Occipital lobe (tissue), 1 donor: ENCODE measurements at regions not wholly inside any gene's neighbourhood (a gene's known extent, or its start where the extent isn't known, plus 50 kb on each side); places are given as distances from the start of the nearest gene placed in this dataset.
"Not testable (repeated sequence)": the region's sequence is repeated elsewhere in the genome, so short reads cannot be mapped to it uniquely, and the experiment has no call there.

ENCODE experiments used
- DNase-seq: peaks from one replicate; lab custom pipeline; 2025; lab: John Stamatoyannopoulos, UW

DNA sequence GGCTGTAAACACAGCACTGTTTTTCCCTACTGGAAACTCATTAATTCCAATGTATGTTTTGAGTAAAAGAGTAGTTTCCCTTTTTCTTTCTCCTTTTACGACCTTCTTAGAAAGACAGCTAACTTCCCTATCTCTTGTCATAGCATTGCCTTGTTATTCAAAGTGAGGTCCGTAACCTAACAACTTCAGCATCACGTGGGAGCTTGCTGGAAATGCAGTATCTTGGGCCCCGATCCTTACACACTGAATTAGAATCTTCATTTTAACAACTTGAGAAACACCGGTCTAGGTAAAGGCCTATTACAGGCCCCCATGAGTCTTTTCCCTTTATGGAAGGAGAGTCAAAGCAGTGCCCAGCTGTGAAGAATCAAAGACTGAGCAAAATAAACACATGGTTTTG, 230.7 kb upstream of the PRKD1 start:
- no peak for DNase-seq

DNA sequence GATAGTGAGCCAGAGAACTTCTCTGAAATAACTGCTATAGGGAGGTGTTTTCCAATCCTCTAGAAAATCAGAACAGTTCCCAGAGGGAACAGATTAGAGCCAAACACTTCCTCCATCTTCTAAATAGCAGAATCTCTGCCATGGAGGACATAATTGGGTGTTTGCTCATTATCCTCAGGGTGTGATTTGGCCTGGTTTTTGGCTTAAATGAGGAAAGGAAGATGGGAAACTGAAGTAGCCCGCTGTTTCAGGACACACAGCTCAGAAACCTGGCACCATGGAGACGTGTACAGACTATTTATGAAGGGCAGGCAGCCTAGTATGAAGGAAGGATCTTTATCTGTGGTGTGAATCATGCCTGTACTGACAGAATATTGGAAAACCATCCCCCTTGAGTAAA, 231.7 kb upstream of the PRKD1 start:
- no peak for DNase-seq

DNA sequence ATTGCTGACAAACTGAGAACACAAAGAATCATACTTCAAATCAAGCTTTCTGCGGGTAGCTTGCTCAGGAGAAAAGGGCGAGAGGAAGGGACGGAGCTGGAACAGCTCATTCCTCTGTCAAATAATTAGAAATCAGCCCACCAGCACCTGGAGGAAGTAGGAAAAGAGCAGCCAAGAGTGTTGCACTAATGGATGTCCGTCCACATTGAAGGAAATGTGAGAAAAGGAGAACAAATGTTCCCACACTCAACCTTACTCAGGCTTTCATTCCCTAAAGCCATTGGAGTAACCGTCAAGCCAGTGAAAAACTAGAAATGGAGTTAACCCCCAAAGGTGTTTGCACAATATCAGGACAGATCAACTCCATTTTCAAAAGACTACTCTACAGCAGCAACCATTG, 233.0 kb upstream of the PRKD1 start:
- DNase-seq, result no peak

DNA sequence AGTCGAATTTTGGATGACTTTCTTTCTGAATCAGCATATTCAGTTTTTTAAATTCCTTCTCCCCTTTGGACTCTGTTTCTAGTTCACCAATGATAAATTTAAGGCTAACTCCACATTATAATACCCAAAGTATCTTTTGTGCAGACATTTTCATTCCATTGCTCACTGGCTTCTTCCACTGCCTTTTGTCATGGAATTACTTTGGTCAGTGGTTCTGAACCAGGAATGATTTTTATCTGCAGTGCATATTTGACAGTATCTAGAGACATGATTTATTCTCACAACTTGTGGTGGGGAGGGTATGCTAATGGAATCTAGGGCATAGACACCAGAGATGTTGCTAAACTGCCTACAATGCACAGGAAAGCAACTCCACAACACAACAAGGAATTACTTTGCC, 234.4 kb upstream of the PRKD1 start:
- no peak for DNase-seq

DNA sequence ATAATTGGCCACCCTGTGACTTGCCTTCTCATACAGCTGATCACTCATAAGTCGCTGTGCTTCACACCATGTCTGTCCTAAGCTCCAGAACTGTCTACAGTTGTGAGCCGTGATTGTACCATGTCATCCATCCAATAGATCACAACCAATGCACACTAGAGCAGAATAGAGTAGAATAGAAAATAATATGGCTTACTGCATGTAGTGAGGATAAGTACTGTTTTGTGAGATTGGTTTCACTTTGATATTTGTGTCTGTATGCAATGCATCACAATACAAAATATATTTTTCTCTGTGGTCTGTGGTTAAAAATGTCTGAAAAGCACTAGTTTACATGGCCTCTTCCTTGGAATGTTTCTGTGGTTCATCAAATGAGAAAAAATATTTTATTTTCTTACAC, 237.6 kb upstream of the PRKD1 start:
- DNase-seq, result no peak

DNA sequence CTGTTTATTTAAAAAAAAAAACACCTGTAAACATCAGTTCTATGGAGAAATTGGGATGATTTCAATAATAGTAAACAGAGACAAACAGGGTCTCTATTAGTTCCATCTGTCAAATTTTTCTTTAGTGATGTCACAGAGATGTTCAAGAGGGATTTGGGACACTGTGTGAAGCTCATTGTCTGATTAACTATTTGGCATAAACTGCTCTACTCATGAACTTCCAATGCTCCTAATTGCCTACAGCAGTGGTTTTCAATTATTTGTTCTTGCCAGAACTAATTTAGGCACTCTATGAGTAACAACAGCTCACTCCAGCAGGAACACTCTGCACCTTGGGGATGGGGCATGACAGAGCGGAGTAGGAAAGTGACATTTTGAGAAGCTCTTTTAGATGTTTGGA, 250.1 kb upstream of the PRKD1 start:
- no peak for DNase-seq

DNA sequence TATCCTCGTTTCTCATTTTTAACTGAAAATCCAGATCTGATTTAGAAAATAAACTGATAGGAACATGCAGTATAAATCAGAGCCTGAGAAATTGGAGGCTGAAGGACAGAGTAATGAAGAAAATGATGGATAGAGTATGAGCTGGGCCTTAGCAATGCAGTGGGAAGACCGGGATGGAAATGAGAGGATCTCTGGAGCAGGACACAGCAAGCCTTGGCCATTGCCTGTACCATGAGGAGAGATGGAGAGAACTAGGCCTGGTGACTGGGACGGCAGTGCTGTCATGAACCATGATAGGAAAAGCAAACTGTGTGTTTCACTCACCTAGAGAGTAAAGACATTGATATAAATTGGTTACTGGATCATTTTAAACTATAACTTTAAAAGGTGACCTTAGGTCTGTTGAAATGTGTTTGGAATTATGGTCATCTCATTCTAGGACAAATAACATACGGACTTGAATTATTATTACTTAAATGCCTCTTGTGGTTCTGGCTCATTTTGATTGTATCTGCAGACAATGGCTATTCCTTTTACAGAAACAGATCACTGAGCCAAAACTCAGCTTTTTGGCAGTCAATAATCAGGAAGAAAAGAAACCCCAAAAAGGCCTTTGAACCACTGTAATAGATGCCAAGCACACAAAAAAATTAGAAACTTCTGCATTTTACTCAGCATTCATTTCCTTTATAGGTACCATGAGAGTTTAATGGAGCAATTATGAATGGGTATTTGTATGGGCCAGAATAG, 251.9 kb upstream of the PRKD1 start:
- DNase-seq, result no peak

DNA sequence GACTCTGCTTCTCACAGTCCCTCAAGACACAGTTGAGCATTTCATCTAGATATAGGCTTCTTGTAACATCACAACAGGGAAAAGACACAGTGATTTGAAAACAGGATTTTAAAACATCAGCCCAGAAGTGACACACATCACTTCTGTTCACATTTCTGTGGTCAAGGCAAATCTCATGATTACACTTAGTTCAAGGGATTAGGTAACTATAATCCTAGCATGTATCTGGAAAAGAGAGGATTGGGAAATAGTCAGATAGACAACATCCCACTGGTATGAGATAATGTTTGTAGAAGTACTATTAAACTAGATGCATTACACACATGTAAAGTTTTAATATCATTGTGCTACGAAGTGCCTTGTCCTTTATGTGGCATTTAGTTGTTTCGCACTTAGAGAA, 252.6 kb upstream of the PRKD1 start:
- DNase-seq, result no peak

DNA sequence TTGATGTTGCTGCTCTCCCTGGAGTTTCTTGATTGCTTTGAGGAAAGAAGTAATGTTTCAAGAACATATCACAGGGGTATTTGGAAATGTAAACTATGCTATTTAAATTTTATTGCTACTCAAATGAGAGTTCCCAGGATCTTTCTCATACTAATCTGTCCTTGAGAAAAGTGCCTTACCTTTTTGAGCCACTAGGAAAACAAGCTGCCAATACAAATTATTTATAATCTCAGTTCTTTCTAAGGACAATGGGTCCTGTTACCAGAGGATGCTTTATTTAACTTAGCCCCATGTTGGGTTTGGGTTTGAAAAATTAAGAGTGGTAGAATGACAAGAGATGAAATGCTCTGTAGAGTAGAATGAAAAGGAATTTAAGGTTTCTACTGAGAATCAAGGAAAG, 258.2 kb upstream of the PRKD1 start:
- no peak for DNase-seq

DNA sequence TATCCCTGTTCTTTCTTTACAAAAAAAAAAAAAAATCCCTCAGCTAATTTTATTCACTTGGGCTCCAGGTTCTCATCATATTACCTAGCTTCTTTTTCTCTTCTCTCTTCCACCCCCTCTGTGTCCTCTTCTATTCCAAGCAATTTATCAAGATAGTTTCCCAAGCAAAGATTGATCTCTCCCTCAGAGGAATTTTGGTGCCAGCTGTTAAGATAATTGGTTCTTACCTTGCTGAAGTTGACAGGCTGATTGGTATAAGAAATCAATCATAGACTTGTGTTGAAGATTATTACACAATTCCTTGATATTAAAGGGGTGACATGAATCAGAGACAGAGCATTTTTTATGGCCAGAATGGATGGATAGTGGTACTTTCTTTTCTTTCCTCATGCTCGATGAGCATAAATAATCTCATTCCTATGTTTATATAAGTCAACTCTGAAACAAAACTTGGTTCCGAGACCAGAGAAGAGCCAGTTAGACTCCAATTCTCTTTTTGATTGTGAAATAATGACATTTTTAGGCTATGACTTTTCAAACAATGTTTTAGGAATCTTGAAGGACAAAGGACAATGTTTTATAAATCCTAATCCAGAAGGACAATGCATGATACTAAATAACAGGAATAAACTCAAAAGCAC, 264.1 kb upstream of the PRKD1 start:
- no peak for DNase-seq

DNA sequence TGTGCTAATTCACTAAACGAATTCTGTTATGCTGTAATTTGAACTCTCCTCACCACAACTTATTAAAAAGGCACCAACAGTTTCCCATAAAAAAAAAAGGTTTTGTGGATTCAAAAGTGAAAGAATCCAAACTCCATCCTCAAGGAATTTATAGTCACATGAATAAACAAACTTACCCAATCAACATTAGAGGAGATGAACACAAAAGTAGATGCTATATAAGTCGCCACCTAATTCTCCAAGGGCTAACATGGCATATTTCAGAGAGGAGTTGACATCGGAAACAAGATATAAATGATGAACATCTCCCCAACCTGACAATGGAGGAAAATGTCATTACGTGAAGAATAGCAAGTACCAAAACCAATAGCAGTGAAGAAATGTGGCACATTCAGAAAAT, 265.5 kb upstream of the PRKD1 start:
- DNase-seq, result no peak

DNA sequence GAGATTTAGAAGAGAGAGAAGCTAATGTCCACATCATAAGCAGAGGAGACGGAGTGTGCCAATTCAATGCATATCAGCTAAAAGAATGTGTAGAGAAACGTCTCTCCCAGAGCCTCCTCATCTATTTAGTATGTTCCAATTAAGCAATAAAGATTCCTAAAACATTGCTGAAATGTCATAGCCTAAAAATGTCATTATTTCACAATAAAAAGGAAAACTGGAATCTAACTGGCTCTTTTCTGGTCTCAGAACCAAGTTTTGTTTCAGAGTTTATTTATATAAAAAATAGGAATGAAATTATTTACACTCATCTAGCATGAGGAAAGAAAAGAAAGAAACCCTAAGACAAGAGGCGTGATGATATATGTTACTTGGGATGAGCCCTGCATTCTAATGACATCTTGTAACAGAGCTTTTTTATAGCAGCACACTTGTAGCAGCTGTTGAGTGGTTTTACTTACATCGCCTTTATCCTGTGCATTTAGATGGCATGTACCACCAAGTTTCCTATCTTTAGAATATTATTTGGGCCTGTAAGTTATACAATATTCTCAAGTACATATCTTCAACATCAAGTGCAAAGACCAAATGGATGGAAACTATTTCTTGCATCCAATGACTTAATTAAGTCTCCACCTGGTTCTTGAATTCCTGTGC, 266.3 kb upstream of the PRKD1 start:
- DNase-seq, result no peak

DNA sequence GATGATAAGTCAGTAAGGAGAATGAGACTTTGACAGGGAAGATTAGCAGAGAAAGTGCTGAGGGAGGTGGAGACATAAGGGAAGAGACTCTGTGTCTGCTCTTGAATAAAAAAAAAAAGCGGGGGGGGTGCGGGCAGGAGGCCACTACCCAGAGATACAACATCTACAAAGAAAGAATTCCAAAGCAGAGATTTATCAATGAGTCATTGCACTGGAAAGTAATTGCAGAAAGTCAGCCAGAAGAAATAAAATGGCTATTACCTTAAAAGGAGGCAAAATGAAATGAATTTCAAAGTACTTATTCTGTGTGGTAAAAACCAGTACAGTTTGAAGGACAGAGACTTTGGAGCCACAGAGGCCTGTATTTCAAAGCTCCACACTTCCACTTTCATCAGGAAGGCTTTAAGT, 267.1 kb upstream of the PRKD1 start:
- DNase-seq, result no peak

DNA sequence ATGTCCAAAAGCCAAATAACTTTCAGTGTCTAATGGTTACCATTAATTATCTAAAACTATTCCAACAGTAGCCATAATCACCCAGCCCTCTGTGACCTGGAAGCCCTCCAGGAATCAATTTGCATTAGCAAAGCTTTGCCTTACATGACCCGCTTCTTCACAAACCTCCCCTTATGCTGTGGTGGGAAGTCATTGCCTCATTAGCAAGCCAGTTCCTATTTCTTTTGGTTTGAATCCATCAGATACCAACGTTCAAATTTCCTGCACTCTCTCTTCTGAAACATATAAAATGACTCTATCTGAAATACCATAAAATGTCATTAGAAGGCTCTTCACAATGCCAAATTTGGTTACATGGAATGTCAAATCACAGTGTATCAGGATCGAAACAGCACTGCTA, 268.3 kb upstream of the PRKD1 start:
- no peak for DNase-seq

DNA sequence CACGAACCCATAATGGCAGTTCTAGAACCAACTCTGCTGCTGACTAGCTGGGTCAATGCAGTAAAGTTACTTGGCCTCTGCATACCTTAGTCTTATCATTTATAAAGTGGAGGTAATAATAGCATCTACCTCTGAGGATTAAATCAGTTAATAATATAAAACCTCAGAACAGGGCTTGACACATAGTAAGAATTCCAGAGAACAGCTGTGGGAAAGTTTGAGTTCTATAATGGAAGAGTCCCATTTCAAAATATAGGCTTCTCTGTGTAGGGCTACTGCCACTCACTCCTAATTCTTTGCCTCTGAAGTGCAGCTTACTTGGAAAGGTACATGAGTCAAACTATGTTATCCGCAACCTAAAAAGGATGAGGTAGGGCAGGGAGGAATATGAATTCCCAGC, 269.2 kb upstream of the PRKD1 start:
- DNase-seq, result no peak

DNA sequence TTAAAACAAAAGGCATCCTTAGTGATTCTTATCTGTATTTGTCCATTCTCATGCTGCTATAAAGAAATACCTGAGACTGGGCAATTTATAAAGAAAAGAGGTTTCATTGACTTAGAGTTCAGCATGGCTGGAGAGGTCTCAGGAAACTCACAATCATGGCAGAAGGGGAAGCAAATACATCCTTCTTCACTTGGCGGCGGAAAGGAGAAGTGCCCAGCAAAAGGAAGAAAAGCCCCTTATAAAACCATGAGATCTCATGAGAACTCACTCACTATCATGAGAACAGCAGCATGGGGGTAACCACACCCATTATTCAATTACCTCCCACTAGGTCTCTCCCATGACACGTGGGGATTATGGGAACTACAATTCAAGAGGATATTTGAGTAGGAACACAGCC, 271.1 kb upstream of the PRKD1 start:
- not testable (repeated sequence) for DNase-seq

DNA sequence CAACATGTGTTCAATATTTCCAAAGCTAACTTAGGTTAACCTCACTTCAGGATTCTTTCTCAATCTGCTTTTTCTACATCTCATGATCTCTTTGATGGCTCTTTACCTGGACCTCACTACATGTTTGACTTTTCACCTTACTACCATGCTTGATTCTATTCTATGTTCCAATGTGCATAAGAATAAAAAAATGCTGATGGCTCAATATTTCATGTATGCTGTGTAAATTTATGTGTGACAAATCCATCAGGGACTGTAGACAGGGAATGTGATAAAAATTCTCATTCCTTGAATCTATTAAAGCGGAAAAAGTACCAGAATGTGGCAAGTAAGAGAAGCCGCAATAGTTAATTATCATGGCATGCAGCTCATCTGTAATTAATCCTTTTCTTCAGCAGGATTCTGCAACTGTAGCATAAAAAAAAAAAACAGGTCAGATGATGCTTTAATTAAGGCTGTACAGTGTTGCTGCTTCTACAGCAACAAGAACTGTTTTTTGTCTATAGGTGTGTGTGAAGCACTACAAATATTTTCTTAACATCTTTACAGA, 276.9 kb upstream of the PRKD1 start:
- DNase-seq, result no peak

DNA sequence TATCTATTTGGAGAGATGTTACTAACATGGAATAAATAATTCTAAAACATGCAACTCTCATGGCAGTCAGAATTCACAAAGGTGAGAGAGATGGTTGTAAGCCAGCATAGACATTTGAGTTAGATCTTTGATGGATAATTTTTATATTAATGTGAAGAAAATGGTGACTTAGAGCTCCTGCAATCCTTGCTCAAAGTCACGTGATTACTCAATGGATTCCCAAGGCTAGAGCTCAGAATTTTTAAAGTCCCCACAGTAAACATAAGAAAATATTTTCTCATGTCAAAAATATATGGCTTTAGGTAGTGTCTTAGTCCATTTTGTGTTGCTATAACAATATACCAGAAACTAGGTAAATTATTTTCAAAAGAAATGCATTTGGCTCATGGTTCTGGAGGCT, 281.5 kb upstream of the PRKD1 start:
- no peak for DNase-seq

DNA sequence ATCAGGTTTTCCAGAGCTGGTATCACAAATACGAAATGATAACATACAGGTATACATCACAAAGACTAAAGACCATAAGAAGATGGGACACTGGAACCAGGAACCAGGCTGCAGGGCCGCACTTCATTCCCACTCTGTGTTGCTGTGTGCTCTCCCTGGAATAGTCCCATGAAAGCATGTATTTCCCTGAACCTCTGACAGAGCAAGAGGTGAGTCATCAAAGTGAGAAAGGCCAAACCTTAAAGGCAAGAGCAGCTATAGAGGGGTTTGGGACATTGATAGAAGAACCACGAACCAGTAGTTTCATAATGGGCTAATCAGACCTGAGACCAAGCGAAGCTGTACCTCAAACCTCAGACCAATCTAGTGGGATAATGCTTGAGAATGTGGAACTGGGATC, 283.0 kb upstream of the PRKD1 start:
- DNase-seq, result no peak

DNA sequence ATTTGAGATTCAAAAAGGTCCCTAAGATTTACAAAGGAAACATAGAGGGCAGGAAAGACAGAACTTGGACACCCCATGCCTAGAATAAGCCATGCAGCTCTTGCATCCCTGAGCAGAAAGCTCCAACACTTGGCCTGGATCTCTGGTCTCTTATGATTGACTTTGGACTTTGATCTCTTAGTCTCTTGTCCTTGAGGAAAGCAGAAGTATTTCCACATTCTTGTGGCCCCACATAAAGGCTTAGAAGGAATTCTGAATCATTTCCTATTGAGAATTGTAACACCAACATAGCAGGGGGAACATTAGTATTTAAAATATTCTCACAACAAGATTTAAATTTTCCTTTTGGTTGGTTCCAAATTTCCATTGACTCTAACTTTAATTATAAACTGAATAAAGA, 283.7 kb upstream of the PRKD1 start:
- no peak for DNase-seq

DNA sequence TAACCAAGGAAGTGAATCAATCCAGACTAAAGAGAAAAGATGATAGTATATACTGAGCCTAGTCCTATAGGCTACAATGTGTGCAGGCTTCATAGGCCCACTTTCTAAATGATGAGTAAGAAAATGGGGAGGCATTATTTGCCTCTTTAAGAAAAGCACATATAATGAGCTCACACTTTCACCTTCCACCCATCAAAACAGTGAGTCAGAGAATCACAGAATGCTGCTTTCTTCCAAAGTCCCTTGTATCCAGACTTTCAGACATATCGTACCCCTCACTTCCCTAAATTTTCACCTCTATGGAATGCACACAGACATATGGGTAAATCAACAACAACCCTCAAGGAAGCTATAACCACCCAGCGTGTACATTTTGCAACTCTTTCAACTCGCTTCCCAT, 286.4 kb upstream of the PRKD1 start:
- DNase-seq, result no peak

DNA sequence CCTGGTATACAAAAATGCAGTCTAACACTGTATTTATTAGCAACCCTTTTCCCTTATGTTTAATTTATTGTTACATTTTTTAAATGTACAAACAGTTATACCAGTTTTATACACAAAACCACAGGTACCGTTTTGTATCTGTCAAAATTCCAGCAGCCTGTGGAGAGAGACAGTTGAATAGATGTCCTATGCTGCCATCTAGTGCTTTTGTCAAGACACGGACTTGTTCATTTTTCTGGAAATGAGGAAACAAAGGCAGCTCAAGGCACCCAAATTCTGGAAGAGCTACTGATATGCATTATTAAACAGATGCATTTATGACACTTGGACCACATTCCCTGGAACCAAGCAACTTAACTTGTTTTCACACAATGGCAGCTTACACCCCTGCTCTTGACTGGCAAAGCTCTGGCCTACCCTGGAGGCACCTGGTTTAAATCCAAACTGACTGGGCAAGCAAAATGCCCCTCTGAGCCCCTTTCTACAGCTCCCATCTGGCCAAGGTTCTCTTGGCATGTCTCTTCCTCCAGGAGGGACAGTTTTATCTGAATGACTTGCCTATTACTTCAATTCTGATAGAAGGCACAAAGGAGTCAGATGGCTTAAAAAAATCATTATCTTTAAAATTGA, 286.9 kb upstream of the PRKD1 start:
- DNase-seq, result peak; percentile 12
